ENCODE measurements at regions not wholly inside any gene's neighbourhood (a gene's known extent, or its start where the extent isn't known, plus 50 kb on each side); places are given as distances from the start of the nearest gene placed in this dataset.

DNA sequence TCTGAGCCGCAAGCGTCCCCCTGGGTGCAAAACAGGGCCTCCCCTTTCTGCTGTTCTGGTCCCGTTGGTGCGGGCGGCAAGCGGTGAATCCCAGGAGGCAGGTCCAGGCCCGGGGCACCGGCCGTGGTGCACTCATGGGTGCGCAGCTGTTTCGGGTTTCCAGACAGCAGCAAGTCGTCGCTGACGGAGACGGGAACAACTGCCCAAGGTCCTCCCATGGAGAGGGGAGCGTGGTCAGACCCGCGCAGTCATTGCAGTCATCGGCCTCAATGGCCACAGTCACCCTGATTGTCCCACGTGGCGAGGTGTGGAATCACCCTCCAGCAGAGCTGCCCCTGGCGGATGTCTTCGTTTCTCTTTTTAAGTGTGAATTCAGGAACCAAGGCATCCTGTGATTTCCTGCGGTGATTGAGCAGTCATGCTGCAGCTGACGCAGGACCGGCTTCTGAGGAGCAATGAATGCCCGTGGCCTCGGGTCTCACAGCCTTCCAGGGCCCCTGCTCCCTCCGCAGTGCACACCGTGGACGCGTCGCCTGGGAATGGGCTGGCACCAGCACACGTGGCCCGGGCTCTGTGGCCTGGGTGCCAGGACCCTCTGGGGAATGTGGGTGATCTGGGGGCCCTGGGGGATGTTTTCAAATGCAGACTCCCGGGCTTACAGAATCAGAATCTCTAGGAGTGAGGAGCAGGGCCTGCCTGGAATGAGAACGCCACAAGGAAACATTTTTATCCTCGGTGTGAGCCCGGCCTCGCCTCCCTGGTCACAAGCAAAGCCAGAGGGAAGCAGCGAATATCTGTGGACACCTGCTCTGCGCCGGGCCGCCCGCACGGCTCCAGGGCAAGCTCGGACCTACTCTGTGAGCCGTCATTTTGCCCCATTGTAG, 244.2 kb upstream of the SALL3 start:
- no peak for DNase-seq (ENCODE audit: low read depth, low spot score)
- H3K4me3 ChIP-seq (ENCODE audit: low read length) = no peak overlapping the region

DNA sequence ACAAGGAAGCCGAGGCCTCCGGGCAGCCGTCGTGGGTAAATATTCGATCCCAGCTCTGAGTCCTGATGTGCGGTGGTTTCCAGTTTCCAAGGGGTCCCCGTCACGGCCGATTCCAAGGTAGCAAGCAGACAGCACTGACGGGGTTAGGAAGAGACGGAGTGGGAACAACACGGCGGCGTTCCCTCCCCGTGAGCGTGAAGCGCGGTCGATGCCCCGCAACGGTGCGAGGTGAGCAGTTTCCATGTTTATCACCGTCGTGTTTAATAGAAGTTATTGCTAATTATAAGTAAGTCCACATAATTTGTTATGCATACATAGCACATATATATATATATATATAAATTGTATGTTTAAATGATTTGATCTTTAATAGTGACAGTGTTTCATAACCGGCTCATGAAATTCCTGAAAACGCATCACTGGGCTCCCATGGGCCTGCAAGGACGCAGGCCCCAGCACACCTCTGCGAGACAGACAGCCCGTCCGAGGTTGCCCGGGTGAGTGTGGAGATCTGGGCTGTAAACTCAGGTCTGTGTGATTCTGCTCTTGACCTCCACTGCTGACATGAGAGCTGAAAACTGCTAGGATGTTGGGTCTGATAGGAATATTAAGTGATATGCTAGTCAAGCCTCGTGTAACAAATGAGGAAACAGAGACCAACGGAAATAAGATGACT, 243.5 kb upstream of the SALL3 start:
- DNase-seq (ENCODE audit: low read depth, low spot score) = no peak
- H3K4me3 ChIP-seq (ENCODE audit: low read length) = no peak overlapping the region

DNA sequence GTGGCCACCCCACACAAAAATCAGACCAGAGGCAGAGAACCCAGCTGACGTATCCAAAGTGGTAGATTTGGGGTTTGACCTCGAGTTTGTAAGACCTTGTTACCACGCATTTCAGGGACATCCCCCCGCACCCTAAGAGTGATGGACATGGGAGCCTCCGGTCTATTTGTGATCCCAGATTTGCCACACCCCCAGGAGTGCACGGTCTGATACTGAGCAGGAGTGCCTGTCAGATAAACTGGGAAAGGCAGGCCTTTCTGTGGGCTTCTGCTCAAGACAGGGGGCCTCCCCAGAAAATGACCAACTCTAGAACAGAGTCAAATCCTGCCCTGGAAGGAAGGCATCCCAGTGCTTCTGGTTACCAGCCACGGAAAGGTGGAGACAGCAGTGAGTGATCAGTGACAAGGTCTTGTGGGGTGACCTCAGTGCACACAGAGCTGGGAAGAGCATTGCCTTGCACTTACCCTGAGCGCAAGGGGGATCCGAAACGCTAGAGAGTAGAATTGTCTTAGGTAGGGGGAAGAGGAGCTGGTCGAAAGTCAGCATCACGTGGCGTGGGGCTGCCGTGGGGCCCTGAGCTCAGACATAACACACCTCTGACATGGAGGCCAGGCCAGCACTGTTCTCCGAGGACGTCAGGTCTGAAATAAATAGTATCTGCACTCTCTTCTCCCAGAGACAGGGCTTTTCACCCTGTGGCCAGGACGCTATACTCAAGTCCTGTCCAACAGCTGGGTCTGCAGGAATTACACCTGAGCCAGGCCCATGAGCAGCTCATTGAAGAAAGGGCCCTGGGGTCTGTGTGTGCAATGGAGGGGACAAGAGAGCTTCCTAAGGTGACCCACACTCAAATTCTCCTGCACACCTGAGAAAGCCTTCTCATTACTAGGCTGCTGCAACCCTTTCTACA, 242.4 kb upstream of the SALL3 start:
- no peak overlapping the region for H3K4me3 ChIP-seq (ENCODE audit: low read length)
- no peak for DNase-seq (ENCODE audit: low read depth, low spot score)

DNA sequence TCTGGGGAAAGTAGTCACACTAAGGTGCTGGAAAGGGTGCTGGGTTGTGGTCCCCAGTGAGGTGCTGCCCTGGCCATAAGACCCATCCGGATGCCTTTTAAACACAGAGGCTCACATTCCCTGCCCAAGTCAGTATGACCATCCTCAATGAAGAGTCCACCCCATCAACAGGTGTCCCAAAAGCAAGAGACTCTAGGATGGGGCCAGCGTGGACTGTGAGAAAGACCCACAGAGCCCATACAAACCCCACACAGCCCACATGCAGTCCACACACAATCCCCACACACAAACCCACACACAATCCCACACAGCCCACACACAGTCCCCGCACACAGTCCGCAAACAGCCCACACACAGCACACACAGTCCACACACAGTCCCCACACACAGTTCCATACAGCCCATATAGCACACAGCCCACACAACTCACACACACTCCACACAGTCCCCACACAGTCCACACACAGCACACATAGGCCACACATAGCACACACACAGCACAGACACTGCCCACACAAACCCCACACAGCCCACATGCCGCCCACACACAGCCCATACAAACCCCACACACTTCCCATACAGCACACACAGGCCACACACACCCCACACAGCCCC, 241.4 kb upstream of the SALL3 start:
- DNase-seq (ENCODE audit: low read depth, low spot score) = no peak
- H3K4me3 ChIP-seq (ENCODE audit: low read length) = no peak overlapping the region

DNA sequence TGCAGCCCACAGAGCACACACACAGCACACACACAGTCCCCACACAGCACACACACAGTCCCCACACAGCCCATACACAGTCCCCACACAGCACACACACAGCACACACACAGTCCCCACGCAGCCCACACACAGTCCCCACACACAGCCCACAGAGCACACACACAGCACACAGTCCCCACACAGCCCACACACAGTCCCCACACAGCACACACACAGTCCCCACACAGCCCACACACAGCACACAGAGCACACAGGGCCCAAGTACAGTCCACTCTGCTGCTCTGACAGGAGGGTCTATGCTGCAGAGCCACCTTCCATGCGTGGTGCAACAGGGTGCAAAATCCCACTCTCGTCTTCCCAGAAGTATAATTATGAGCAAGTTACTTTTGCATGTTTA, 240.5 kb upstream of the SALL3 start:
- no peak overlapping the region for H3K4me3 ChIP-seq (ENCODE audit: low read length)
- no peak for DNase-seq (ENCODE audit: low read depth, low spot score)

DNA sequence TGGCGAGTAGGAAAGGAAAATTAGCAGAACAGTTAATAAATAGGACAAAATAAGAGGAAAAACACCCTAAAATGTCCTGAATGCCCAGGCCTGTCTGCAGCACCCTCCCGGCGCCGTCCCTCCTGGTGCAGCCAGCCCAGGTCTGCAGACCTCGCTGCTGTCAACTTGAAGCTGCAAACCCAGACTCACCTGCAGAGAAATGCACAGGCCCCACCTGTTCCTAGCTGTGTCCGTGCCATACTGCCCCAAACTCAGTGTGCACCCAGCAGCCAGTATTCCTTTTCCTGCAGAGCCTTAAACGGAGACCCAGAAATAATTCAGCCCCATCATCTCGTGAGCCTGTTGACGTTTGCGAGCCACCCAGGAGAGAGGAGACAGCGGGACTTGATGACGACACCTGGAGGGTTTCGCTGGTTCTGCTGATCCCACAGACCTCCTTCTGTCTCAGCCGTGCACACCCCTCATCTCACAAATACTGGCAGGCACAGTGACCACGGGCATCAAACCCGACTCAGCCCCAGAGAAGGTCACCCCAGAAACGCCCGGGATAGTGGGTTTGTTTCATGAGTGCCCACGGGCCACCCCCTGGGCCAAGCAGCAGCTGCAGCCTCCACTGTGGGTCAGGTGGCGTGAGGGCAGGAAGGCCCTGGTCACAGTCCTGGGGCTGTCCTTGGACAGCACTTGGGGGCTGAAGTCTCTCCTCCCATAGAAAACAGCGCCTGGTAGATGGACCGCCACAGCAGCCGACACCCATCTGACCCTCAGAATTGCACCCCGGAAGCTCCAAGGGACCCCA, 239.5 kb upstream of the SALL3 start:
- no peak overlapping the region for H3K4me3 ChIP-seq (ENCODE audit: low read length)
- DNase-seq (ENCODE audit: low read depth, low spot score) = no peak

DNA sequence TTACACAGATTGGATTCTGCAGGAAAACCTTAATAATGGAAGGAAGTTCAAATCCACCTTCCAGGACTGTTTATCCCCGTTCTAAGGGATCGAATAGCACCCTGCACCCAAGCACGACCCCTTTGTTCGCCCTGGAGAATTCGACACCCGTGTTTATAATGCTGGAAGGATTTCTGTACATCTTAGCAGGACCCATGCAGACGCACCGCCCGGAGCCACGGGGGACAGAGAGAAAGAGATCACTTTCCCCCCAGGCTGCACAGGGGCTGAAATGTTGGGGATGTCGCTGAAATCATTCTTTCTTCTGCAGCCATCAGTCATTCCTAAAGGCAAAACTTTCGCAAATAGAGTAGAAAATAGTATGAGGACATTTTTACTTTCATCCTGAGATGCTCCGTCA, 238.7 kb upstream of the SALL3 start:
- no peak for DNase-seq (ENCODE audit: low read depth, low spot score)
- no peak overlapping the region for H3K4me3 ChIP-seq (ENCODE audit: low read length)

DNA sequence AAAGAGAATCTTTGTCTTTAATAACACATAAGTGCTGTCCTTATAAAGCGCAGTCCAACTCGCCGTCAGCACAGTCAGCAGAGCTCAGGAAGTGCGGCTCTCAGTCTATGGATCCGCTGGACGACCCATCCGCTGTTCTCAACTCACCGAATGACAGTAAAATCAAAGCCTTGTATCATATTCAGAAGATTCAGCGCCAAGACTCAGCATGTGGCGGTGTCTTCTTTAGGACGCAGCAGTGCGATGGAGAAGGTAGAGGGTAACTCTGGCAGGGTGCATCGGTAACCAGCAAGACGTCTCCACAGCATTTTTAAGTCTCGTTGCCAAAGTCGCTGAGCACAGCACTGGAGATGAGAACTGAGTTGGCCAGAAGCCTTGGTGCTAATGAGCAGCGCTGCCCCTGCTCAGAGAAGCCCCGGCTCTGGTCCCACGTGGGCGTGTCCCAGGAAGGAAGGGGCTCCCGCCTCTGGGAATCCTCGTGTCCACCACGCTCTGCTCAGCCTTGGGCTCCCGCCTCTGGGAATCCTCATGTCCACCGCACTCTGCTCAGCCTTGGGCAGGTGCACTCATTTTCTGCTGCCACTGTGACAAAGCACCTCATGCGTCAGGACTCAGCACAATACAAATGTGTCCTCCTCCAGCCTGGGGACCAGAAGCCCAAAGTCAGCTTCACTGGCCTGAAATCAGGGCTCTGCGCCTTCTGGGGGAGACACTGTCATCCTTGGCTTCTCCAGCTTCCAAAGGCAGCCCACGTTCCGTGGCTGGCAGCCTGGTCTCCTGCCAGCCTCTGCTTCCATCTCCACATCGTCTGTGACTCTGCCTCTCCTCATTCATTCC, 238.0 kb upstream of the SALL3 start:
- no peak overlapping the region for H3K4me3 ChIP-seq (ENCODE audit: low read length)
- DNase-seq (ENCODE audit: low read depth, low spot score) = no peak

DNA sequence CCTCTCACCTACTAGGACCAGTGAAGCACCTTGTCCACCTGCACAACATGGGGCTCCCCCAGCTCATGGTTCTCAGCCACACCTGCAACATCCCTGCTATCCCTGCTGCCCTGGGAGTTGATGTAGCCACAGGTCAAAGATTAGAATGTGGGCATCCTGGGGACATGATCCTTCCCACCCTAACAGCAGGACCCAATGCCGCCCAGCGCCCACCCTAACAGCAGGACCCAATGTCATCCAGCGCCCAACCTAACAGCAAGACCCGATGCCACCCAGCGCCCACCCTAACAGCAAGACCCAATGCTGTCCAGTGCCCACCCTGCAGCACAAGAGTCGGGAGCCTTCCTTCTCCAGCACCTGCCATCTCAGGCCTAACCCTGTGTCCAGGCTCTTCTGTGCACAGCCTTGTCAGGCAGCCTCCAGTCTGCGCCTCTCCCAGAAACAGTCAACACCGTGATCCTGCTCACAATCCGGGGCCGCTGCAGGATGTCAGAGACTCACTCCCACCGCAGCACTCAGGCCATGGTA, 237.3 kb upstream of the SALL3 start:
- DNase-seq (ENCODE audit: low read depth, low spot score) = no peak
- no peak overlapping the region for H3K4me3 ChIP-seq (ENCODE audit: low read length)

DNA sequence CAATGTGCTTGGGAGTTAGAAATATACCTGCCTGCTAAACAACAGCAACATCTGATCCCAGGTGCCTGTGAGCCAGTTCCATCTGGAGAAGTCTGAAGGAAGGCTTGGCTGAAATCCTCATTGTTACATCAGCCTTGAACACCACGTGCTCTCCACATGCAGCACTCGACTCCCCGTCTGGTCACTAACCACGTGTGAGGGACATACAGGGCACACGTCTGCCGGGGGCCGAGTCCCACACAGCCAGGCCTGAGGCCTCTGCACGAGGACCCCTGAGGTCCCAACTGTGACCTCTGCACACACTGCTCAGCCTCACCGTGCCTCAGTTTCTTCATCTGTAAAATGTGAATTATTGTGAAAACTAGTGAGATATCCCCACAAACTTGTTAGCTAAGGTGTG, 236.5 kb upstream of the SALL3 start:
- no peak overlapping the region for H3K4me3 ChIP-seq (ENCODE audit: low read length)
- no peak for DNase-seq (ENCODE audit: low read depth, low spot score)

DNA sequence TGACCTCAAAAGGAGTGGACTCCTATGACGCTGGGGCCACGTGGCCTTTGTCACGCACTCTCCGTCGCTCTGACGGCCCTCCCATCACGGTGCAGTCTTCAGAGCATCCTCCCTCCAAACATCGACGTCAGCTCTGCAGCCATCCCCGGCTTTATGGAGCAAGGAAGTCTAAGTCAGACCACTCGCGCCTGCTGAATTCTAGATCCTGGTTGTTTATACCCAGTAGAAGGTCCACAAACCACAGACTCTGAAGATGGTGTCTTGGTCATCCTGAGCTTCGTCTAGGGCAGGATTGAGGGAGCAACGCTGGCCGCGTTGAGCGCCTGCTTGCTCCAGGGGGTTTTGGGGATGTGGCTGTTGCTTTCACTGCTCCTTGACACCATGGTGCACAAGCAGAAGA, 228.0 kb upstream of the SALL3 start:
- H3K4me3 ChIP-seq (ENCODE audit: low read length) = no peak overlapping the region
- DNase-seq (ENCODE audit: low read depth, low spot score) = no peak

DNA sequence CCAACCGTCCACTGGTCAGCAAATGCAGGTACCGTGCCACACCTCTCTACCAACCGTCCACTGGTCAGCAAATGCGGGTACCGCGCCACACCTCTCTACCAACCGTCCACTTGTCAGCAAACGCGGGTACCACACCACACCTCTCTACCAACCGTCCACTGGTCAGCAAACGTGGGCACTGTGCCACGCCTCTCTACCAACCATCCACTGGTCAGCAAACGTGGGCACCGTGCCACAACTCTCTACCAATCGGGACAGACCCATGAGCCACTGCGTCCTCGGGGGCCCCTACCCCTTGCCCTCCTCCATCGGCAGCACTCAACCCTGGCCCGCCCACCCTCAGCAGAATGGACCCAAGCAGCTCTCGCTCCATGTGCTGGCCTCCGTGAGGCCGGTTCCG, 226.4 kb upstream of the SALL3 start:
- no peak overlapping the region for H3K4me3 ChIP-seq (ENCODE audit: low read length)
- no peak for DNase-seq (ENCODE audit: low read depth, low spot score)

DNA sequence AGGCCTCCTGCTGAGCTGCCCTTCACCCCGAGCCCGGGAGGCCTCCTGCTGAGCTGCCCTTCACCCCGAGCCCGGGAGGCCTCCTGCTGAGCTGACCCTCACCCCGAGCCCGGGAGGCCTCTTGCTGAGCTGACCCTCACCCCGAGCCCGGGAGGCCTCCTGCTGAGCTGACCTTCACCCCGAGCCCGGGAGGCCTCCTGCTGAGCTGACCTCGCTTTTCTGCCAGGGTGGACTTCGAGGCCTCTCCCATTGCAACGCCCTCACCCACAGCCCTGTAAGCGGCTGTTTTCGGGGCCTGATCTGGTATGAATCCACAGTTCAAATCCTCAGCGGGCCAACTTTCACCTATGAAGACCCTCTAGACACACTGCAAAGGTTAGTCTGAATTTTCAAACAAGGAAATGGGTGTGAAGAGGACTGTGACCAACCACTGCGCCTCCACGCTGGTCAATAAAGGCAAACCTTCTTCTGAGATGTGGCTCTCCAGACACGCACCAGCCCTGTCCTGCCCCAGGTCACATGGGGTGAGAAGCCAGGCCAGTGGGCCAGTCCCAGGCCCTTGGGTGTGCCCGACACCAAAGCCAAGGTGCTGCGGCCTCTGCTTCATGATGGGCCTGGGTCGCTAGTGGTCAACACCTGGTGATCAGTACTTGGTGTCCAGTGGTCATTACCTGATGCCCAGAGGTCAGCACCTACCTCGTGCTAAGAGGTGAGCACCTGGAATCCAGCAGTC, 225.1 kb upstream of the SALL3 start:
- H3K4me3 ChIP-seq (ENCODE audit: low read length) = no peak overlapping the region
- no peak for DNase-seq (ENCODE audit: low read depth, low spot score)

DNA sequence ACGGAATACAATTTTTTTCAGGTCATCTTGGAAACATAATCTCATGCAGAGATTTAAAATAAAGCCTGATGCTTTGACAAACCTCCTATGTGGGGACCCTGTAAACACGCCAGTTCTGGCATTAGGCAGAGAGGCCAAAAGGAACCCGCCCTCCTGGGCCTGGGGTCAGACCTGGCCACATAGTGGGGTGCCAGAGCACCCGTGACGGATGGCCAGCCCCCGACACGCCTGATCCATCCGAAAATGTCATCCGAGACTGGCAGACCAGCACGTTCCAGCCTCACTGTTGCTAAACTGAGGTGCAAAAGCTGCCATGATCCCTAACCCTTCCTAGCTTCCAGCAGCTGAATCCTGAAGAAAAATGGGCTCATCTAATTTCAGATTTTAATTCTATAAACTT, 222.6 kb upstream of the SALL3 start:
- H3K4me3 ChIP-seq (ENCODE audit: low read length) = no peak overlapping the region
- no peak for DNase-seq (ENCODE audit: low read depth, low spot score)

DNA sequence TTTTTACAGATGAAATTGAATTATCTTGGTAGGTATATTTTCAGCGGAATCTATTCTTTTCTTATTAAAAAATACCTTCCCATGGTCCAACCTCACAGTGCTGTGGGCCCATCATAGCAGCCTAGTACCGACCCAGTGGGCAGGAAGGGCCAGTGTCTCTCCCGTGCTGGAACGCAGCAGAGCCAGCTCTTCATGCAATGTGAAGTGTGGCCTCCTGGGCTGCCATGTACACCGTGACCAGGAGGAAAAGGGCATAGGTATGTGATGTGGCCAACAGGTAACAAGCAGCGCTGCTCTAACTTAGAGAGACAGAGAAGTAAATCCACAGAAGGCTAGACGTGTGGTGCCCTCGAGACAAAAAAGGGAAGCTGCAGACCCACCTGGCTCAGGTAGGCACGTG, 221.1 kb upstream of the SALL3 start:
- no peak overlapping the region for H3K4me3 ChIP-seq (ENCODE audit: low read length)
- no peak for DNase-seq (ENCODE audit: low read depth, low spot score)

DNA sequence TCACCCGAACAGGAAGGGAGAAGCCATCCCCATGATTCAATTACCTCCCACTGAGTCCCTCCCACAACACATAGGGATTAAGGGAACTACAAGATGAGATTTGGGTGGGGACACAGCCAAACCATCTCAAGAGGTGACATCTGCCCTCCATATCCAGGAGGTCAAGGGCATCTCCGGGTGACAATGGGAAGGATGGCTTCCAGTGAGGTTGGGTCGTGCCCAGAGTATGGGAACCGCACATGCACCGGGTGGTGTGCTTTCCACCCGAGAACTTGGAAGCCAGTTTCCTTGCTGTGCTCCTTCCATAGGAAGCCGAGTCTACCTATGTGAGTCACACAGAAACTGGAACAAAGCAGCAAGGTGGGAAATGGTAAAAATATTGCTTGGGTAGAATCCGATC, 216.9 kb upstream of the SALL3 start:
- no peak for DNase-seq (ENCODE audit: low read depth, low spot score)
- no peak overlapping the region for H3K4me3 ChIP-seq (ENCODE audit: low read length)

DNA sequence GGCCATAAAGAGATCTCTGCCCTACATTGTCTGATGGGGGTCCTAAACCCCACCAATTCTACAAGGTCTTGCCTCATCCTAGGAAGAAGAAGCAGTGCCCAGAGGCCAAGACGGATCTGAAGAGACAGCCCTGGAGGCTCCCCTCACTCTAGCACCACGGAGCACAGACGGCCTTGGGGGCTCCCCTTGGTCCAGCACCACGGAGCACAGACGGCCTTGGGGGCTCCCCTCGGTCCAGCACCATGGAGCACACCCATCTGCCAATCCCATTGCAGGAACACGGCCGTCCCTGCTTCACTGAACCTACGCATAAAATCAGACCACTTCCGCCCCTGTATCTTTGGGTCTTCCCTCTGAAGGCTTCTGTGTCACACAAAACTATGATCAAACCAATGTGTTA, 215.1 kb upstream of the SALL3 start:
- no peak for DNase-seq (ENCODE audit: low read depth, low spot score)

More for the DNA sequence above, 215.1 kb upstream of the SALL3 start:
- H3K4me3 ChIP-seq (ENCODE audit: low read length) = no peak overlapping the region
